ENCODE measurements at regions not wholly inside any gene's neighbourhood (a gene's known extent, or its start where the extent isn't known, plus 50 kb on each side); places are given as distances from the start of the nearest gene placed in this dataset.

- peak; percentile 88 for DNase-seq (ENCODE audit: low spot score)
- Mint-ChIP-seq H3K27me3 (ENCODE audit: unreplicated experiment) (peaks cover 7% of the 10 kb centered on the region), H3K36me3 (ENCODE audit: low read depth, unreplicated experiment) (no peaks in the 10 kb centered on the region), H3K27ac (ENCODE audit: unreplicated experiment) (no peak overlapping the region), H3K4me1 (ENCODE audit: unreplicated experiment) (peaks cover 21% of the 10 kb centered on the region), H3K4me3 (ENCODE audit: unreplicated experiment) (peak overlapping the region; percentile 84), H3K9me3 (ENCODE audit: unreplicated experiment) (no peaks in the 10 kb centered on the region)
- peak; percentile 83 for TF ChIP-seq CTCF (IDR thresholded peaks at IDR 0.05; ENCODE audit: unreplicated experiment)
These were observed 300.4 kb upstream of the NFE2L3 start for GRCh38 chr7:25851332-25852210.

- TF ChIP-seq CTCF (IDR thresholded peaks at IDR 0.05; ENCODE audit: unreplicated experiment) = no peak
- peaks cover 7% of the 10 kb centered on the region for H3K27me3 Mint-ChIP-seq (ENCODE audit: unreplicated experiment)
- H3K27ac Mint-ChIP-seq (ENCODE audit: unreplicated experiment) = no peak overlapping the region
- DNase-seq (ENCODE audit: low spot score) = peak; percentile 54
- peaks cover 21% of the 10 kb centered on the region for H3K4me1 Mint-ChIP-seq (ENCODE audit: unreplicated experiment)
- peak overlapping the region; percentile 84 for H3K4me3 Mint-ChIP-seq (ENCODE audit: unreplicated experiment)
- no peaks in the 10 kb centered on the region for H3K36me3 Mint-ChIP-seq (ENCODE audit: low read depth, unreplicated experiment)
- no peaks in the 10 kb centered on the region for H3K9me3 Mint-ChIP-seq (ENCODE audit: unreplicated experiment)
These were observed 299.6 kb upstream of the NFE2L3 start for GRCh38 chr7:25852211-25852938.

- no peak for DNase-seq (ENCODE audit: low spot score)
- Mint-ChIP-seq H3K4me3 (ENCODE audit: unreplicated experiment) (peak overlapping the region; percentile 82), H3K27ac (ENCODE audit: unreplicated experiment) (no peak overlapping the region), H3K9me3 (ENCODE audit: unreplicated experiment) (no peaks in the 10 kb centered on the region), H3K27me3 (ENCODE audit: unreplicated experiment) (peaks cover 7% of the 10 kb centered on the region), H3K4me1 (ENCODE audit: unreplicated experiment) (peaks cover 21% of the 10 kb centered on the region), H3K36me3 (ENCODE audit: low read depth, unreplicated experiment) (no peaks in the 10 kb centered on the region)
- TF ChIP-seq CTCF (IDR thresholded peaks at IDR 0.05; ENCODE audit: unreplicated experiment) = peak; percentile 10
These were observed 299.1 kb upstream of the NFE2L3 start for GRCh38 chr7:25852939-25853271.

- DNase-seq (ENCODE audit: low spot score) = no peak
- Mint-ChIP-seq H3K9me3 (ENCODE audit: unreplicated experiment) (no peaks in the 10 kb centered on the region), H3K27ac (ENCODE audit: unreplicated experiment) (no peak overlapping the region), H3K4me1 (ENCODE audit: unreplicated experiment) (peaks cover 21% of the 10 kb centered on the region), H3K27me3 (ENCODE audit: unreplicated experiment) (peaks cover 7% of the 10 kb centered on the region), H3K36me3 (ENCODE audit: low read depth, unreplicated experiment) (no peaks in the 10 kb centered on the region), H3K4me3 (ENCODE audit: unreplicated experiment) (peak overlapping the region; percentile 82)
- TF ChIP-seq CTCF (IDR thresholded peaks at IDR 0.05; ENCODE audit: unreplicated experiment) = no peak
These were observed 298.7 kb upstream of the NFE2L3 start for GRCh38 chr7:25853314-25853713.

- Mint-ChIP-seq H3K27ac (ENCODE audit: unreplicated experiment) (no peak overlapping the region), H3K4me1 (ENCODE audit: unreplicated experiment) (peaks cover 26% of the 10 kb centered on the region), H3K27me3 (ENCODE audit: unreplicated experiment) (peaks cover 7% of the 10 kb centered on the region), H3K9me3 (ENCODE audit: unreplicated experiment) (no peaks in the 10 kb centered on the region), H3K36me3 (ENCODE audit: low read depth, unreplicated experiment) (no peaks in the 10 kb centered on the region), H3K4me3 (ENCODE audit: unreplicated experiment) (peak overlapping the region; percentile 39)
- DNase-seq (ENCODE audit: low spot score) = no peak
- no peak for TF ChIP-seq CTCF (IDR thresholded peaks at IDR 0.05; ENCODE audit: unreplicated experiment)
These were observed 297.9 kb upstream of the NFE2L3 start for GRCh38 chr7:25854059-25854458.
